H4 (cell line): ENCODE measurements at regions not wholly inside any gene's neighbourhood (a gene's known extent, or its start where the extent isn't known, plus 50 kb on each side); places are given as distances from the start of the nearest gene placed in this dataset.
A peak's percentile ranks its signal among the peaks of the same experiment; 100 is the strongest.

Experiments
- DNase-seq: peaks from one replicate; pipeline ENCODE4 v3.0.0-alpha.2; 2015; ENCODE audit warnings: low spot score

GRCh38 chr4:3382251-3382650 is 59.5 kb upstream of the HGFAC start:
- no peak for DNase-seq

GRCh38 chr4:3384391-3384770 is 57.4 kb upstream of the HGFAC start:
- no peak for DNase-seq

DNA sequence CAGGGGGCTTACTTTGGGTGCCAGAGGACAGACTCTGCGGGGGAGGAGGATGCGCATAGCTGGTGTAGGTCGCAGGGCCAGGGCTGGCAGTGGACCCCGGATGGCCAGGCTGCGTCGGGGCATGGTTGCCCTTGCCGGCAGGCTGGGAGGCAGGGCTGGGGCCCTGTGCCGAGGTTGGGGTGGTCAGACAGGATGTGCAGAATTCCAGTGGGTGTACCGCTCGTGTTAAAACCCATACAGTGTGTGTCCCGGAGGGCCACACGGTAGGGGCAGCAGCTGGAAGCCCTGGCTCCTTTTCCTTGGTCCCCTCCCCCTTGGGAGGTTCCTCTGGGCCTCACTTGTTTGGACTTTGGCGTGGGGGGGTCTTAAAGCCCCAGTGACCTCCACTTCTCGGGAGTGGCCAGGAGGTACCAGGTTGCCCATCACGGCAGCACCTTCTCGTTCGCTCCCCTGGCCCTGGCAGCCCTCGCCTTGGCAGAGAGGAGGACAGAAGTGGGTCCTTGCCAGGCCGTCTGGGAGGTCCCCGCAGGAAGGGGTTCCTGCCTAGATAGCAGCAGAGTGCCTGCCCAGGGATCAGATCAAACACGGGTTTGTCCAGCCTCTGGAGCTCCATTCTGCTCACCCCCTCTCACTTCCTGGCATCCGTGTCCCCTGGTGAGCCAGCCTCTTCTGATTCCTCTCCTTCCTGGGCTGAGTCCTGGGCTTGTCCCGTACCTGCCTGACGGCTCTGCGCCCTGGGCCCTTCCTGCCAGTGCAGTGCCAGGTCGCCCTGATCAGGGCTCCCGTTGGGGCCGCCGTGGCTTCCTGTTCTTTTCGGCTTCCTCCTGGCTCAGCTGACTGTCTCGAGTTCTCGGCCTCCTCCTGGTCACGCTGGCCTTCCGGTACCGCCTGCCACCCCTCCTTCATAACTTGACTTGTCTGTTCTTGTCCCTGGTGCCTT is 56.7 kb upstream of the HGFAC start:
- DNase-seq = no peak

GRCh38 chr4:3385711-3386420 is 55.9 kb upstream of the HGFAC start:
- no peak for DNase-seq

DNA sequence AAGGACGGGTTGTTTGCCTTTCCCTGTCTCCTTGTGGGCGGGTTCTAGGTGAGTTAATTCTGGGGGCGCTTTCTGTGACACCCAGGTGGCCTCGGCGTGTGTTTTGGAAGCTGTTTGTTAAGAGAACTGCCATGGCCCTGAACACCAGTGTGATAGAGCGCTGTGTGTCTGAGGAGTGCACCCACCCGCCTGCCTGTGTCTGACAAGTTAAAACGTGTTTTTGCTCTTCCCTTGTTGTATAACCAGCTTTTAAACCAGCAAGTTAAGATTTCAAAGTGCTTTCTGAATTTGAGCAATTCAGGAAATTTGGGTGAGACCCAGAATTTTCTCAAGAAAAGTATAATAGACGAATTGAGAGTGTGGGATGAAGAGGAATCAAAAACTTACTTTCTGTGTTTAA is 55.2 kb upstream of the HGFAC start:
- no peak for DNase-seq

DNA sequence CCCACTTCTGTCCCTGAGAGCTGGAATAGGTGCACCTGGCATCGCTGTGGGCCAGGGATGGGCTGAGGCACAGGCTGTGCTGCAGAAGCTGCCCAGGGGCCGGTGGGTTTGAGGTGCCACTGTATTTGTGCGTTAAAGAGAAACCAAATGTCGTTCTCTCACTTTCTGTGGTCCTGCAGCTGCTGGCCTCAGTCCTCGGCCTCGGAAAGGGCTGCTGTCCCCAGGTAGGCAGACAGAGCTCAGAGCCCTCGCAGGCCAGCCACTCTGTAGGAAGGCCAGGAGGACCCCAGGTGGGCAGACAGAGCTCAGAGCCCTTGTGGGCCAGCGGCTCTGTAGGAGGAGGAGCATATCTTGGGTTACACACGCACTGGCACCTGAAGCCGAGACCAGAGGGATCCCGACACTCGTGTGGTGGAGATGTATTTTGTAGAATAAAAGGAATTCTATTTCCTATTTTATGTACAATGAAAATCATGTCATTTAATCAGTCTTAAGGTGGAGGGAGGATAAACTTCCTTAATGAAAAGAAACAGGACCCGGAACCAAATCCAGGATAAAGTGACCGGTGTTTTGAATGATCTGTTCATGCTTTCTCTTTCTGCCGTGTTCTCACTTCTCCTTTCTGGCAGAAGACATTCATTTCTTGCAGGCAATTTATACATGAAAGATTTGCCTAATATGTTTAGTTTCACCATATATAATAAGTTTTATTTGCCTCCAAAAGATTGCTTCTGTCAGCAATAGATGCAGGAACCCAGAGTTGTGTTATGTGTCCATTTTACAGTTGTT is 54.4 kb upstream of the HGFAC start:
- no peak for DNase-seq

DNA sequence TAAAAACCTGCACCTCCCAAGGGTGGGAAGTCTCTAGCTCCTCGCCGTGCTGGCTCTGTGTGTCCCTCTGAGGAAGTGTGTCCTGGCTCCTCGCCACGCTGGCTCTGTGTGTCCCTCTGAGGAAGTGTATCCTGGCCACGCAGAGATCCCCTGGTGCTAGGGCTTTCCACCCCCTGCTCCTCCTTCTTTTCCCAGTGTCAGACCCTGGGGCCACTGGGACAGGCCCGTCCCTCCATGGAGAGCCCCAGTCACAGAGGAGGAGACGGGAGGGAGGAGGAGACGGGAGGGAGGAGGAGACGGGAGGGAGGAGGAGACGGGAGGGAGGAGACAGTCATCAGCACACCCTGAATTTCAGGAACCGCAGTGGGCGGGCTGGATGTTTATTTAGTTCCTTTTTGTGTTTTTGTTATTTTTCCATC is 53.8 kb upstream of the HGFAC start:
- peak; percentile 73 for DNase-seq

GRCh38 chr4:3388471-3389232 is 53.1 kb upstream of the HGFAC start:
- DNase-seq = no peak

DNA sequence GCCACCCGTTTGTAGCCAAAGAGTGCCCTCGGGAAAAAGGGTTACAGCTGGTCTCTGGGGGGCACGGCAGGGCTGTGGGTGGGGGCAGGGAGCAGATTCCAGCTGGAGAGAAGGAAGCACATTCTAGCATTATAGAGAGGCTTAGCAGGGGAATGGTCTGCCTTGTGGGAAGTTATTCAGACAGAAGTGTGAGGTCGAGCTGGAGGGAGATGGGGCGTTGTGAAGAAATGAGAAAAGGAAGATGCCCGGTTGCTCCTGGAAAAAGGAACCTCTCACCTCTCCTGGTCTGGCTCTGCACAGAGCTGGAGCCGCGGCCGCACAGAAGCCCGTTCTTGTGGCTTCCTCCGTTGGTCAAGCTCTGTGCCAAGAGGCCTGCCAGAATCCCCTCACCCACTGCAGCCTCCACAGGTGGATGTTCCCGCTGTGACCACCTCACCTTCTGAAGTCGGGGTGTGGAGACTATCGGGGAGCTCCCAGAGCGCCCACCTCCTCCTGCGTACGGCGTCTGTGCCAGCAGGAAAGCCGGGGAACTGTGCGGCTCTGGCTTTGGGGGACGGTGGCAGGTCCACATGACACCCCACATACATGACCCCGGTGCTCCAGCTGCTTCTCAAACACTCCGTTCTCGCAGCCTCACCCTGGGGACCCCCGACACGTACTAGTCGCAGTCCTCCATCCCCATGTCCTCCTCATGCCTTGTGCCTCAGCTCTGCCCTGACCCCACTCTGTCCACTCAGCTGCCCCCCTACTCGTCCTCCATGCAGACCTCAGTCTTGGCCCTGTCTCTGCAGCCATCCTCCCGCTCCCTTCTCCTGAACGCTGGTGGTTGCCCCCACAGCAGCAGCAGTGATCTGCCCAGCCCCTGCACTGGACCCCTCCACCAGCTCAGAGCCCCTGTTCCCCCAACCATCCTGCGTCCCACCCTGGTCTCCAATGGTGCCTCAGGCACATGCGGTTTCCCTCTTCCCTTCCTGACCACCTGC is 52.2 kb upstream of the HGFAC start:
- no peak for DNase-seq

DNA sequence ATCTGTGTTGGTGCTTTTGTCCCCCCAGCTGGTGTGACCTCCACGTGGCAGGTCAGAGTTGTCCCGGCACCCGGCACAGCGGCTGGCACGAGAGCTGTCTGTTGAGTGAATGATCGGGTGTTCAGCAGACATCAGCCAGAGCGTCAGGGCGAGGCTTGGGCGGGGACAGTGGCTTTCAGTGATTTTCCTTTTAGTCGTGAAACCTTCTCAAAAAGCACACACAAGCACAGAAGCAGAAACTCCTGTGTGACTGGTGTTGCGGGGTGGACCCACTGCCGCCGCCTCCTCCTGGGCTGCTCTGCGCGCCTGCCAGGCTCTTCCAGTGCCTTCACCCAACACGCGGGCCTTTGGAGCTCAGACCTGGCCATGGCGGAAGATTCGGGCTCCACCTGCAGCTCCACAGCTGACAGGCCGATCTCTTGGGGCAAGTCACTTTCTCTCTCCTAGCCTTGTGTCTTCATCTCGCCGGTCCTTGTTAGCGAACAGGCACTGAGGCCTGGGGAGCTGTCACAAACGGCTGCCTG is 51.4 kb upstream of the HGFAC start:
- no peak for DNase-seq

GRCh38 chr4:3391422-3391821 is 50.3 kb upstream of the HGFAC start:
- no peak for DNase-seq
